Thymus (tissue), 11 donors: ENCODE measurements at regions not wholly inside any gene's neighbourhood (a gene's known extent, or its start where the extent isn't known, plus 50 kb on each side); places are given as distances from the start of the nearest gene placed in this dataset.
"Not testable (repeated sequence)": the region's sequence is repeated elsewhere in the genome, so short reads cannot be mapped to it uniquely, and the experiment has no call there.

Experiments used
- DNase-seq, 9 donors: peaks; one replicate each; pipeline ENCODE4 v3.0.0-alpha.2; 2013; ENCODE audit warnings: low spot score in 9 of 9, low read depth in 6 of 9, missing footprints in 1 of 9
- H3K27ac ChIP-seq, 2 donors: one replicate each; pipeline ENCODE4 v1.5.1; 2013; ENCODE audit warnings: control low read depth in 1 of 2, low read depth in 1 of 2, low read length in 1 of 2, mild to moderate bottlenecking in 1 of 2, moderate library complexity in 1 of 2
- H3K27me3 ChIP-seq, 2 donors: one replicate each; pipeline ENCODE4 v1.5.1; 2013; ENCODE audit warnings: low read length in 1 of 2; ENCODE audit not compliant: control insufficient read depth in 2 of 2, insufficient read depth in 1 of 2
- H3K36me3 ChIP-seq, 2 donors: one replicate each; pipeline ENCODE4 v1.5.1; 2013; ENCODE audit warnings: low read length in 1 of 2, mild to moderate bottlenecking in 1 of 2, moderate library complexity in 1 of 2; ENCODE audit not compliant: control insufficient read depth in 2 of 2, insufficient read depth in 2 of 2
- H3K4me1 ChIP-seq, 2 donors: one replicate each; pipeline ENCODE4 v1.5.1; 2013; ENCODE audit warnings: low read length in 2 of 2; ENCODE audit not compliant: control insufficient read depth in 2 of 2, insufficient read depth in 2 of 2
- H3K4me3 ChIP-seq, 2 donors: one replicate each; pipeline ENCODE4 v1.5.1; 2013; ENCODE audit warnings: low read length in 2 of 2, control low read depth in 1 of 2, mild to moderate bottlenecking in 1 of 2
- H3K9me3 ChIP-seq, 2 donors: one replicate each; pipeline ENCODE4 v1.5.1; 2013; ENCODE audit warnings: low read length in 1 of 2, mild to moderate bottlenecking in 1 of 2; ENCODE audit not compliant: control insufficient read depth in 2 of 2, insufficient read depth in 1 of 2
- WGBS: extraction: QIAGEN DNeasy Blood & Tissue Kit; methylation state at CpG from one replicate; pipeline ENCODE4 v1.1.7; 2013; 5-methylcytosine and 5-hydroxymethylcytosine counted together
- donor health status: healthy.

- Histone ChIP-seq H3K9me3 (no peaks in the 10 kb centered on the region), H3K4me3 (no peak overlapping the region), H3K4me1 (no peaks in the 10 kb centered on the region), H3K27me3 (no peaks in the 10 kb centered on the region), H3K36me3 (no peaks in the 10 kb centered on the region), H3K27ac (no peak overlapping the region)
- WGBS: 89% methylated on average over 13 of the region's 13 CpGs
- DNase-seq: no peak
These were observed 406.0 kb downstream of the TSHZ3 start for GRCh38 chr19:30943101-30943843.

- H3K36me3 ChIP-seq: no peaks in the 10 kb centered on the region
- no peak overlapping the region for H3K4me3 ChIP-seq
- H3K27me3 ChIP-seq: no peaks in the 10 kb centered on the region
- 36% methylated on average over 3 of the region's 3 CpGs for WGBS
- H3K27ac ChIP-seq: no peak overlapping the region
- no peaks in the 10 kb centered on the region for H3K4me1 ChIP-seq
- H3K9me3 ChIP-seq: no peaks in the 10 kb centered on the region
- DNase-seq: no peak
These were observed 406.6 kb downstream of the TSHZ3 start for GRCh38 chr19:30942636-30943035.

- no peak overlapping the region for H3K4me3 ChIP-seq
- no peak overlapping the region for H3K27ac ChIP-seq
- no peak for DNase-seq
- H3K36me3 ChIP-seq: no peaks in the 10 kb centered on the region
- WGBS: 60% methylated on average over 3 of the region's 3 CpGs
- no peaks in the 10 kb centered on the region for H3K4me1 ChIP-seq
- H3K27me3 ChIP-seq: no peaks in the 10 kb centered on the region
- no peaks in the 10 kb centered on the region for H3K9me3 ChIP-seq
These were observed 407.6 kb downstream of the TSHZ3 start for GRCh38 chr19:30941591-30941990.

- Histone ChIP-seq H3K9me3 (no peaks in the 10 kb centered on the region), H3K27me3 (no peaks in the 10 kb centered on the region), H3K27ac (no peak overlapping the region), H3K4me1 (no peaks in the 10 kb centered on the region), H3K36me3 (no peaks in the 10 kb centered on the region), H3K4me3 (no peak overlapping the region)
- WGBS: 92% methylated on average over 5 of the region's 5 CpGs
- no peak for DNase-seq
These were observed 413.0 kb downstream of the TSHZ3 start for GRCh38 chr19:30936276-30936675.

GRCh38 chr19:30935146-30935545 lies 414.1 kb downstream of the TSHZ3 start:
- Histone ChIP-seq H3K27me3 (no peaks in the 10 kb centered on the region), H3K4me1 (no peaks in the 10 kb centered on the region), H3K4me3 (no peak overlapping the region), H3K9me3 (no peaks in the 10 kb centered on the region), H3K36me3 (no peaks in the 10 kb centered on the region), H3K27ac (no peak overlapping the region)
- WGBS: 68% methylated on average over 4 of the region's 4 CpGs
- DNase-seq: no peak

GRCh38 chr19:30933454-30933853 lies 415.8 kb downstream of the TSHZ3 start:
- not testable (repeated sequence) for DNase-seq, H3K27ac ChIP-seq, H3K27me3 ChIP-seq, H3K4me1 ChIP-seq, H3K36me3 ChIP-seq, H3K4me3 ChIP-seq, H3K9me3 ChIP-seq
- 94% methylated on average over 3 of the region's 3 CpGs for WGBS

GRCh38 chr19:30932854-30933253 lies 416.4 kb downstream of the TSHZ3 start:
- H3K9me3 ChIP-seq: no peaks in the 10 kb centered on the region
- H3K4me3 ChIP-seq: no peak overlapping the region
- H3K27me3 ChIP-seq: no peaks in the 10 kb centered on the region
- no peak overlapping the region for H3K27ac ChIP-seq
- no peaks in the 10 kb centered on the region for H3K4me1 ChIP-seq
- DNase-seq: no peak
- WGBS: 85% methylated on average over 3 of the region's 3 CpGs
- H3K36me3 ChIP-seq: no peaks in the 10 kb centered on the region

GRCh38 chr19:30930941-30931706 lies 418.1 kb downstream of the TSHZ3 start:
- WGBS: 93% methylated on average over 12 of the region's 12 CpGs
- DNase-seq: no peak

GRCh38 chr19:30927705-30928104 lies 421.5 kb downstream of the TSHZ3 start:
- Histone ChIP-seq H3K27ac (no peak overlapping the region), H3K4me3 (no peak overlapping the region), H3K4me1 (no peaks in the 10 kb centered on the region), H3K9me3 (no peaks in the 10 kb centered on the region), H3K36me3 (no peaks in the 10 kb centered on the region), H3K27me3 (no peaks in the 10 kb centered on the region)
- WGBS: 85% methylated on average over 6 of the region's 6 CpGs
- DNase-seq: no peak

More at GRCh38 chr19:30930941-30931706, 418.1 kb downstream of the TSHZ3 start:
- no peaks in the 10 kb centered on the region for H3K9me3 ChIP-seq
- no peaks in the 10 kb centered on the region for H3K4me1 ChIP-seq
- no peak overlapping the region for H3K4me3 ChIP-seq
- no peaks in the 10 kb centered on the region for H3K27me3 ChIP-seq
- H3K27ac ChIP-seq: no peak overlapping the region
- no peaks in the 10 kb centered on the region for H3K36me3 ChIP-seq
